Endodermal cell (in vitro differentiated cells): ENCODE measurements at regions not wholly inside any gene's neighbourhood (a gene's known extent, or its start where the extent isn't known, plus 50 kb on each side); places are given as distances from the start of the nearest gene placed in this dataset.

ENCODE experiments used
- DNase-seq: peaks from one replicate; pipeline ENCODE4 v3.0.0-alpha.2; 2017
- H3K27ac ChIP-seq: 2 replicates; pipeline ENCODE4 v1.5.1; 2013; ENCODE audit warnings: mild to moderate bottlenecking, low read depth, low read length, moderate library complexity
- H3K27me3 ChIP-seq: 2 replicates; pipeline ENCODE4 v1.6.1; 2013; ENCODE audit warnings: mild to moderate bottlenecking, low read length, moderate library complexity; ENCODE audit not compliant: insufficient read depth, control insufficient read depth, poor library complexity, severe bottlenecking
- H3K36me3 ChIP-seq: 2 replicates; pipeline ENCODE4 v1.7.0; 2013; ENCODE audit warnings: mild to moderate bottlenecking, low read length, moderate library complexity; ENCODE audit not compliant: control insufficient read depth, insufficient read depth
- H3K4me1 ChIP-seq: one replicate; pipeline ENCODE4 v1.7.0; 2013; ENCODE audit warnings: low read length; ENCODE audit not compliant: control insufficient read depth, insufficient read depth
- H3K4me3 ChIP-seq: 2 replicates; pipeline ENCODE4 v1.5.1; 2013; ENCODE audit warnings: mild to moderate bottlenecking, low read length, moderate library complexity
- H3K9ac ChIP-seq: 2 replicates; pipeline ENCODE4 v1.6.1; 2013; ENCODE audit warnings: mild to moderate bottlenecking, low read length, moderate library complexity; ENCODE audit not compliant: poor library complexity, severe bottlenecking; ENCODE audit errors: extremely low read depth
- H3K9me3 ChIP-seq: 2 replicates; pipeline ENCODE4 v1.6.1; 2013; ENCODE audit warnings: mild to moderate bottlenecking, low read length, moderate library complexity; ENCODE audit not compliant: control insufficient read depth
- H3K27ac Mint-ChIP-seq: 2 replicates; pipeline ENCODE4 v1.8.0; 2020; ENCODE audit warnings: mixed read lengths
- H3K27me3 Mint-ChIP-seq: 2 replicates; pipeline ENCODE4 v1.8.0; 2021; ENCODE audit warnings: mild to moderate bottlenecking, mixed read lengths; ENCODE audit not compliant: insufficient read depth
- H3K36me3 Mint-ChIP-seq: 2 replicates; pipeline ENCODE4 v1.8.0; 2020; ENCODE audit warnings: low read depth, mixed read lengths
- H3K4me1 Mint-ChIP-seq: 2 replicates; pipeline ENCODE4 v1.8.0; 2020; ENCODE audit warnings: mixed read lengths
- H3K4me3 Mint-ChIP-seq: 2 replicates; pipeline ENCODE4 v1.8.0; 2020; ENCODE audit warnings: mild to moderate bottlenecking, moderate library complexity, mixed read lengths
- H3K9me3 Mint-ChIP-seq: 2 replicates; pipeline ENCODE4 v1.8.0; 2020; ENCODE audit warnings: mild to moderate bottlenecking, mixed read lengths
- CTCF ChIP-seq: fragments of 200-600 bp; sonication (generic); conservative IDR thresholded peaks from 2 replicates; pipeline ENCODE4 v1.5.0; 2021; ENCODE audit warnings: antibody characterized with exemption, mild to moderate bottlenecking
- WGBS, 2 experiments: methylation state at CpG; one replicate each; pipeline versions ENCODE4 v1.1.5 to v1.1.7; 2013; ENCODE audit warnings: missing lambda C conversion rate in 2 of 2, mixed read lengths in 1 of 2; ENCODE audit not compliant: insufficient coverage in 1 of 2, insufficient read length in 1 of 2; 5-methylcytosine and 5-hydroxymethylcytosine counted together

- no peak overlapping the region for H3K4me3 ChIP-seq
- Mint-ChIP-seq H3K36me3 (no peaks in the 10 kb centered on the region), H3K27me3 (no peaks in the 10 kb centered on the region), H3K4me3 (no peak overlapping the region), H3K27ac (no peak overlapping the region), H3K9me3 (peaks cover 93% of the 10 kb centered on the region), H3K4me1 (no peaks in the 10 kb centered on the region)
- H3K9me3 ChIP-seq: peaks cover 72% of the 10 kb centered on the region
- TF ChIP-seq CTCF: no peak
- no peaks in the 10 kb centered on the region for H3K36me3 ChIP-seq
- 74 to 75% methylated on average over 6 of the region's 6 CpGs for WGBS, 2 experiments
- no peak overlapping the region for H3K9ac ChIP-seq
- no peak for DNase-seq
- no peaks in the 10 kb centered on the region for H3K27me3 ChIP-seq
- no peak overlapping the region for H3K27ac ChIP-seq
- H3K4me1 ChIP-seq: no peaks in the 10 kb centered on the region
Observed at GRCh38 chr7:153258686-153259085, 499.1 kb downstream of the ACTR3B start.

DNA sequence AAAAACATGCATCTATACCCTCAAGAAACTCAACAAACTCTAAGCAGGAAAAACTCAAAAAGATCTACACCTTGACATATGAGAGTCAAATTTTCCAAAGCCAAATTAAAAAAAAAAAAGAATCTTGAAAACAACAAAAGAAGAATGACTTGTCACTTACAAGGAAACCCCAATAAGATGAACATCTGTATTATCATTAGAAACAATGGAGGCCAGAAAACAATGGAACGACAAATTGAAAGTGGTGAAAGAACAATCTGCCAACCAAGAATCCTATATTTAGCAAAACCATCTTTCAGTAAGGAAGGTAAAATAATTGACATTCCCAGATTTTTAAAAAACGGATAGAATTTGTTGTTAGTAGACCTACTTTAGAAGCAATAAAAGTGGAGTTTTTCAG, 516.8 kb downstream of the ACTR3B start:
- Mint-ChIP-seq H3K9me3 (peaks cover 82% of the 10 kb centered on the region), H3K4me3 (no peak overlapping the region), H3K4me1 (no peaks in the 10 kb centered on the region), H3K27me3 (no peaks in the 10 kb centered on the region), H3K36me3 (no peaks in the 10 kb centered on the region), H3K27ac (no peak overlapping the region)
- Histone ChIP-seq H3K9me3 (peaks cover 69% of the 10 kb centered on the region), H3K4me1 (no peaks in the 10 kb centered on the region), H3K4me3 (no peak overlapping the region), H3K27me3 (no peaks in the 10 kb centered on the region), H3K36me3 (no peaks in the 10 kb centered on the region), H3K9ac (no peak overlapping the region), H3K27ac (no peak overlapping the region)
- no peak for TF ChIP-seq CTCF
- no peak for DNase-seq
- 75% methylated on average over 1 of the region's 2 CpGs; no CpG with 5 or more reads in 1 of the 2 experiments for WGBS, 2 experiments

- Mint-ChIP-seq H3K4me1 (no peaks in the 10 kb centered on the region), H3K9me3 (peaks cover 91% of the 10 kb centered on the region), H3K27me3 (no peaks in the 10 kb centered on the region), H3K27ac (no peak overlapping the region), H3K36me3 (peaks cover 3% of the 10 kb centered on the region), H3K4me3 (no peak overlapping the region)
- peaks cover 67% of the 10 kb centered on the region for H3K9me3 ChIP-seq
- H3K27me3 ChIP-seq: no peaks in the 10 kb centered on the region
- no peak overlapping the region for H3K4me3 ChIP-seq
- no peaks in the 10 kb centered on the region for H3K36me3 ChIP-seq
- no peaks in the 10 kb centered on the region for H3K4me1 ChIP-seq
- no peak overlapping the region for H3K9ac ChIP-seq
- 75 to 86% methylated on average over 9 to 13 of the region's 13 CpGs for WGBS, 2 experiments
- no peak for DNase-seq
- TF ChIP-seq CTCF: no peak
- H3K27ac ChIP-seq: no peak overlapping the region
Observed at GRCh38 chr7:153286763-153287162, 527.2 kb downstream of the ACTR3B start.
